ENCODE measurements at regions not wholly inside any gene's neighbourhood (a gene's known extent, or its start where the extent isn't known, plus 50 kb on each side); places are given as distances from the start of the nearest gene placed in this dataset.
A peak's percentile ranks its signal among the peaks of the same experiment; 100 is the strongest.

- DNase-seq = no peak
Observed at GRCh38 chr16:20259541-20259940, 67.8 kb downstream of the GP2 start.

- DNase-seq = no peak
Observed at GRCh38 chr16:20257234-20257633, 70.1 kb downstream of the GP2 start.

GRCh38 chr16:20255002-20255401 lies 72.3 kb downstream of the GP2 start:
- DNase-seq = no peak

GRCh38 chr16:20253825-20254224 lies 73.5 kb downstream of the GP2 start:
- DNase-seq = no peak

- no peak for DNase-seq
Observed at GRCh38 chr16:20249211-20249610, 78.1 kb downstream of the GP2 start.

- no peak for DNase-seq
Observed at GRCh38 chr16:20247076-20247475, 80.2 kb downstream of the GP2 start.

- no peak for DNase-seq
Observed at GRCh38 chr16:20243731-20244281, 83.5 kb downstream of the GP2 start.

- DNase-seq = no peak
Observed at GRCh38 chr16:20242568-20243255, 84.6 kb downstream of the GP2 start.

- no peak for DNase-seq
Observed at GRCh38 chr16:20241321-20241720, 86.0 kb downstream of the GP2 start.

DNA sequence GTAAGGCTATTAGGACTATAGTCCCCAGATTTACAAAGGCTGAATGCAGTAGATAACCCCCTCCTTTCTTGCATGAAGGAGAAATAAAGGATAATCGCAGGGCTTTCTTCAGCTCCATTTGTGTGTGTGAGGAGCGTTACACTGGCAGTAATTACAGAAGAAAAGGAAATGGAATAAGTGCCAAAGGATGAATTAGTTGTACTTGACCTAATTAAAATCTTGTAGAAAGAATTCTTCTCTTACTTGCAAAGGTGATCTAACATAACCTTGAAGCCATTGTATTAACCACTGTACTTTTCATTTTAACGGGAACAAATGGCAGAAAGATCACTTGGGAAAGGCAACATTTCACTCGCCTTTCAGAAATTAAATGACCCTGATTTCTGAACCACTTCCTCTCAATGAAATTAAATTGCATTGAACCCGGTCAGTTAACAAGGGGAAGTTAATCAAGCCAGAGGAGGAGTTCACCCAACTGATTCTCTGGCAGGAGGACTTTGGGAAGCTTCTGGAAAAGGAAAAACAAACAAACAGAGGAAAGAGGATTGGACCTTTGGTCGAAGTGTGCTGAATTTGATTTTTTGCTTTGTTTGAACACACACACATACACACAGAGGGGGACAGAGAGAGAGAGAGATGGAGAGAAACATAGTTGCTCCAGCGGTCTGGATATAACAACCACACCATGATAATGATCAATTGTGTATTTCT lies 90.6 kb downstream of the GP2 start:
- no peak for DNase-seq

DNA sequence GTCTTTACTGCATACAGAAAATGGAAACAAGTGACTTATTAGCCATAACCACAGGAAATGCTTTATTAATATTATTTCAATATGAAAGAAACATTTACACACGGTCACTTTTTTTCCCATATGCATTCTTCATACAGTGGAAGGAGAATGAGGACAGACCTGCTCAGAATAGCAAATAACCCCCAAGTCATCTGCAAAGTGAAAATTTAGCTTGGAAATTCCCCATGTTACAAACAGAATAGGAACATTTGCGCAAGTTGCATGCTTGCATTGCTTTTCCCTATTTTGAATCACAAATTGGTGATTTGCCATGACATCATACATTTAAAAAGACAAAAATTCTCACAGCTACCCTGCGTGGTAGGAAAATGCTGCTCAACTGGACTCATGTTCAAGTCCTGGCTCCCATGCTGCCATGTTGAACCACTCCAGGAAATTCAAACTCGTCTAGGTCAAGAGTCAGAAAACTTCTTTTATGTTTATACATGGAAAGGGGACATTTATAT lies 102.0 kb downstream of the GP2 start:
- no peak for DNase-seq

GRCh38 chr16:20221208-20221607 lies 106.1 kb downstream of the GP2 start:
- peak in 1 of 3 experiments; percentile 2 for DNase-seq

- no peak for DNase-seq
Observed at GRCh38 chr16:20218093-20218492, 109.2 kb downstream of the GP2 start.

DNA sequence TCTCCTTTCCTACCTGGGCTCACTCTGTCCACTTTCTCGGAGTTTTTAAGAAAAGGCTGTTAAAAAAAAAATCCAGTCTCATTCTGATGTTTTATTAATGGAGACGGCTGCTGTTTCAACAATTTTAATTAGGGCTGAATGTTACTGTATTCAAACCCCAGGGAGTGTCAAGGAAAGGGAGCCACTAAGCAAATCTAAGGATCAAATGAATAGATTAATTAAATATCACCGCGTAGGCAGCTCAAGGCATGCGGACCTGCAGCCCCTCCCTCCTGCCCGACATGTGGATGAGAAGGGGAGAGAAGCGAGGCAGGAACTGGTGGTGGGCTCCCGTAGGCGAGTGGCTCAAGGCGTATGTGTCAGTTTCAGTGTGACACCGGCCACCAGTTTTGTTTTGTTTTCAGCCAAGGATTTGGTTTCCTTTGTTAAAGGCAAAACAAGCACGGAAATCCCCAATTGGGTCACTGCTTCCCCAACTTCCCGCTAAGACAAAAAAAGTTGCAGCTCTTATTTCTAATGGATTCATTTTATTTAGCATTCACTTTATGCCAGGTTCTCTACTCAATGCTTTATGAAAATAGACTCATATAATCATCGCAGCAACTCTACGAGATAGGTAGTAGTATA lies 110.6 kb downstream of the GP2 start:
- DNase-seq = no peak

DNA sequence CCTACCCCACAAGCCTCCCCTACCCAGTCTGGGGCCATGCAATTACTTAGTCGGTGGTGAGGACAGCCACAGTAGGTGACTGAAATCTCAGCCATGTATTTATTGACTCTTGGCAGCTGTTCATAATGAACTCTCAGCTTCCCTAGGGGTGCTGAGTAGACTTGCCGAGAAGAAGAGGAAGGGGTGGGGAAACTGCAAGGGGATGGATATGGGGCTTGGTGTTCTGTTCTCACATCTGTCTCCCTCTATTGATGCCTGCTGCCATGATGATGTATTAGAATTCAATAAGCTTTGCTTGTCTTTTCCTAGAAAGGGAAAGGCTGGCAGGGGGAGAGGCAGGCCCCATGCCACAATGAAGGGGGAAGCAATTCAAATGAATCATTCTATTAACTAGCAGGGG lies 112.9 kb downstream of the GP2 start:
- no peak for DNase-seq

- DNase-seq = no peak
Observed at GRCh38 chr16:20203272-20203671, 124.0 kb downstream of the GP2 start.

GRCh38 chr16:20202747-20203146 lies 124.6 kb downstream of the GP2 start:
- no peak for DNase-seq

- no peak for DNase-seq
Observed at GRCh38 chr16:20192801-20193200, 119.1 kb upstream of the GPR139 start.

DNA sequence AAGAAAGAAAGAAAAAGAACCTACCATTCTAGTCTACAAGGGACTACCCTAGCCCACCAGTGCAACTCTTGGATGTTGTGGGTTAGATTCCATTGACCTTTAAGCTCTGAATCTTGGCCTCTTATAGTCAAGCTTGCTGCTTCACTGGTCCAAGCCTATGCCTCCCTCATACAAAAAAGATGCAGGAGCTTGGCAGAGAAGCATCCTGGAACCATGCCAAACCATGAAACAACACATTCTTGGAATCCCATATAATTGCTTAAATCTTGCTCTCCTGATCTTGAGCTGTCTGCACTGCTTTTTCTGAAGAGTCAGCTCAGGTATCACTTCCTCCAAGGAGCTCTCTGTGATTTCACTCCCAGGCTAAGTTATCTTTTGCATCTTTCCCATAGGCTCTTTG lies 117.9 kb upstream of the GPR139 start:
- no peak for DNase-seq

DNA sequence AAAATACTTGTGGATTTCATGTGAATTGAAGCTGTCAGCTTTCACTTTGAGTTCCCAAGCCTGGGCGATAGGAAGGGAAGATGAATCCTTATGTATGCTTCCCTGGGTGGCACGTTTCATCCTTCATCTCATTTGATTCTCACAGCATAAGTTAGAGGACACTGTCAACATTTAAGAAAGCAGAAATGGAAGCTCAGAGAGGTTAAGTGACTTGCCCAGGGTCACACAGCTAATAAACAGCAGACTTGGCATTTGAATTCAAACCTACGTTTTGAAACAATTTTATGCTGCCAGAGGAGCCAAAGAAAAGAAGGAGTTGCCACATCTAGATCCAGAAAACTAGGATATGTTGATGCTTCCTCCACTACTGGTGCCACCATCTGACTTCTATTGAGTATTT lies 108.3 kb upstream of the GPR139 start:
- DNase-seq = no peak

DNA sequence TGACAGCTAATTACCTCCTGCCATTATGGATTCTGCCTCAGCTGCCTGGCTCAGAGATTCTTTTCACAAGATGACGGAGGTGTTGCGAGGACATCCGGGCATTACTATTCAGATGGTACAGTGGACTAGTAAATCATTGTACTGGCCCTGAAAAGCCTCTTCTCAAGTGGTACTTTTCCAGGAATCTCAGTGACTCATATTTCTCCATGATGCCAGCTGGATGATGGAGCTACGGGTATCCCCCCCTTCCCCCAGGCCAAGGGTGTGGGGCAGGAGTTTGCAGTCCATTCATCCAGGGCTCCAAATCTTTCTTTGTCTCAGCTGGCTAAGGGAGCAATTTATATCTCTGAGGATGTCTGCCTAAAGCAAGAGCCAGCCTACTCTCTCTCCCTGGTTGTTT lies 107.7 kb upstream of the GPR139 start:
- peak in 1 of 3 experiments; percentile 59 for DNase-seq

- no peak for DNase-seq
Observed at GRCh38 chr16:20178297-20178696, 104.6 kb upstream of the GPR139 start.

GRCh38 chr16:20175358-20175757 lies 101.7 kb upstream of the GPR139 start:
- no peak for DNase-seq

DNA sequence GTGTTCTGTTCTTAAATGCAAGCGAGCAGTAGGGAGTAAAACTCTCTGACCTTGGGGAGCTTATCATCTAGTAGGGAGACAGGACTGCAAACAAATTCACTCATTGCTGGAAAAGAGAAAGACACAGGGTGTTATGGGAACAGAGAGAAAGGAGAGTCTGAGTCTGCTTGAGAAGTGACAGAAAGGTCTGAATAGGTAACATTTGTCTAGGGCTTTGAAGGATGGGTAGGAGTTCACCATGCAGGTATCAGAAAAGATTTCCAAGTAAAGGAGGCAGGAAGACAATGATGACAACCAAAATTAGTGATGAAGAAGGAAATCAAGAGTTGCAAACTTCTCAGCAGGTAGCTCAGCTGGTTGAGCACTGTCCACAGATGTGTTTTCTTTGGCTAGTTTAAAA lies 93.6 kb upstream of the GPR139 start:
- DNase-seq = no peak

All from NCI-H1417 (cell line).